ENCODE measurements at regions not wholly inside any gene's neighbourhood (a gene's known extent, or its start where the extent isn't known, plus 50 kb on each side); places are given as distances from the start of the nearest gene placed in this dataset.

GRCh38 chr10:28478646-28479045 is 54.3 kb upstream of the WAC start:
- TF ChIP-seq ZFP3 (CRISPR knock-in tag; IDR thresholded peaks at IDR 0.05): no peak
- no peak for TF ChIP-seq ARNTL (CRISPR knock-in tag; IDR thresholded peaks at IDR 0.05; ENCODE audit: borderline replicate concordance, low read depth)
- no peak for TF ChIP-seq PATZ1 (CRISPR knock-in tag; IDR thresholded peaks at IDR 0.05; ENCODE audit: borderline replicate concordance)
- no peak for TF ChIP-seq GLIS3 (CRISPR knock-in tag; IDR thresholded peaks at IDR 0.05)
- TF ChIP-seq ZNF70 (CRISPR knock-in tag; IDR thresholded peaks at IDR 0.05): no peak
- TF ChIP-seq PPARA (CRISPR knock-in tag; IDR thresholded peaks at IDR 0.05; ENCODE audit: borderline replicate concordance): no peak
- no peak for TF ChIP-seq ESRRG (CRISPR knock-in tag; IDR thresholded peaks at IDR 0.05)
- no peak for TF ChIP-seq RARB (CRISPR knock-in tag; IDR thresholded peaks at IDR 0.05)
- no peak for TF ChIP-seq ZFP30 (CRISPR knock-in tag; IDR thresholded peaks at IDR 0.05)
